NB4 (cell line): ENCODE measurements at regions not wholly inside any gene's neighbourhood (a gene's known extent, or its start where the extent isn't known, plus 50 kb on each side); places are given as distances from the start of the nearest gene placed in this dataset.
A peak's percentile ranks its signal among the peaks of the same experiment; 100 is the strongest.

Experiments used
- DNase-seq: peaks from one replicate; pipeline ENCODE4 v3.0.0; 2010; ENCODE audit warnings: low read depth
- H3K4me3 ChIP-seq: one replicate; pipeline ENCODE4 v1.5.1; 2011; ENCODE audit warnings: mild to moderate bottlenecking, low read depth, low read length, moderate library complexity
- CTCF ChIP-seq: IDR thresholded peaks from one replicate; pipeline ENCODE4 v1.5.1; 2012; ENCODE audit warnings: low read depth, low read length
- MAX ChIP-seq: IDR thresholded peaks from 2 replicates; pipeline ENCODE4 v1.6.1; 2011; ENCODE audit warnings: low read depth, low read length
- MYC ChIP-seq: IDR thresholded peaks from 2 replicates; pipeline ENCODE4 v1.6.1; 2011; ENCODE audit warnings: low read depth, low read length
- POLR2A ChIP-seq: IDR thresholded peaks from 2 replicates; pipeline ENCODE4 v1.6.1; 2011; ENCODE audit warnings: mild to moderate bottlenecking; ENCODE audit not compliant: insufficient read length; ENCODE audit errors: extremely low read depth

- peak; percentile 50 for DNase-seq
- TF ChIP-seq POLR2A, result no peak
- TF ChIP-seq MAX, result no peak
- TF ChIP-seq CTCF, result peak; percentile 81
- TF ChIP-seq MYC, result no peak
- no peak overlapping the region for H3K4me3 ChIP-seq
Measured at GRCh38 chr14:36069535-36069900, 107.0 kb downstream of the PTCSC3 start.

GRCh38 chr14:36068777-36069534, 107.6 kb downstream of the PTCSC3 start:
- no peak for TF ChIP-seq CTCF
- no peak for TF ChIP-seq MYC
- no peak for TF ChIP-seq MAX
- no peak for TF ChIP-seq POLR2A
- no peak for DNase-seq

GRCh38 chr14:36067428-36068187, 108.9 kb downstream of the PTCSC3 start:
- no peak for DNase-seq
- H3K4me3 ChIP-seq, result no peak overlapping the region
- TF ChIP-seq MAX (no peak), POLR2A (no peak), CTCF (no peak), MYC (no peak)

More at GRCh38 chr14:36068777-36069534, 107.6 kb downstream of the PTCSC3 start:
- H3K4me3 ChIP-seq, result no peak overlapping the region

GRCh38 chr14:36066636-36067035, 109.9 kb downstream of the PTCSC3 start:
- TF ChIP-seq MAX, result no peak
- TF ChIP-seq MYC, result no peak
- TF ChIP-seq CTCF, result no peak
- no peak for TF ChIP-seq POLR2A
- H3K4me3 ChIP-seq, result no peak overlapping the region
- no peak for DNase-seq

GRCh38 chr14:36065831-36066230, 110.7 kb downstream of the PTCSC3 start:
- no peak for DNase-seq
- TF ChIP-seq POLR2A (no peak), CTCF (no peak), MYC (no peak), MAX (no peak)
- H3K4me3 ChIP-seq, result no peak overlapping the region
